Lower leg skin (tissue), 4 donors: ENCODE measurements at regions not wholly inside any gene's neighbourhood (a gene's known extent, or its start where the extent isn't known, plus 50 kb on each side); places are given as distances from the start of the nearest gene placed in this dataset.

Source experiments
- DNase-seq, 2 donors: peaks; one replicate each; pipeline ENCODE4 v3.0.0-alpha.2; 2019; ENCODE audit warnings: low spot score in 2 of 2
- H3K4me3 ChIP-seq: fragments of 200-600 bp; sonication (generic); 2 replicates; pipeline ENCODE4 v1.5.1; 2017; ENCODE audit warnings: mild to moderate bottlenecking, low read depth; ENCODE audit not compliant: poor library complexity, severe bottlenecking
- CTCF ChIP-seq, 3 donors: fragments of 450-650 bp; IDR thresholded peaks; one replicate each; pipeline ENCODE4 v1.5.1; 2016; ENCODE audit warnings: antibody characterized with exemption in 3 of 3, mild to moderate bottlenecking in 3 of 3, moderate library complexity in 2 of 3
- POLR2A ChIP-seq, 2 donors: fragments of 450-650 bp; IDR thresholded peaks; one replicate each; pipeline ENCODE4 v1.6.1; 2016 to 2017; ENCODE audit warnings: antibody characterized with exemption in 2 of 2, mild to moderate bottlenecking in 1 of 2, moderate library complexity in 1 of 2
- WGBS, 2 donors: methylation state at CpG; one replicate each; pipeline ENCODE4 v1.1.5; 2018; 5-methylcytosine and 5-hydroxymethylcytosine counted together
- intact Hi-C: fragments of 100-400 bp; cut with DNase I; formaldehyde crosslinking; loops from one replicate; pipeline ENCODE4 v1.15.0; 2023; ENCODE audit warnings: low total_unique reads

DNA sequence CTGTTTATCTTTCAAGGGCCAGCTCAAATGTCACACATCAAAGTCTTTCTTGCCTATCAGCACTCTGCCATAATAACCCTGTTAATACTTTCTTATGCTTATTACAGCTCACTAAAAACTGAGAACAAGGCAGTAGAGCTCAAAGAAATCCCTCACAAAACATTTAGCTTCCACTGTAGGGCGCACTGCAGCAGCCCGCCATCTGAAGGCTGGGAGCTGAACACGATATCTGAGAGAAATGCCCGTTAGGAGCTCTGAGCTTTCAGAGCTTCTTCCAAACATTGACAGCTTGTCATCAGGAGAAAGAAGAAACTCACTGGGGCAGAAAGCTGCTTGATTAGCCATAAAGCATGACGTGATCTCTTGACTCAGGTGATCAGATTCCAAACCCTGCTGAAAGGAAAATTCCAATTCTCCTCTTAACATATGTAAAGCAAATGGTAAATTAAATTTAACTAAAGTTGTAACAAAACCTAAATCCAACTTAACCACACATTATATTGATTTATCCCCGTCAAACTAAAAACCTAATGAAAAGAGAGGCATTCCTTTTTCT, 175.7 kb downstream of the C12orf50 start:
- DNase-seq, result no peak
- WGBS, 2 donors, result 89 to 91% methylated on average over 6 of the region's 6 CpGs
- TF ChIP-seq CTCF (IDR thresholded peaks at IDR 0.05) (no peak), POLR2A (IDR thresholded peaks at IDR 0.05) (no peak)
- intact Hi-C loops, result no loop called here
- no peak overlapping the region for H3K4me3 ChIP-seq

GRCh38 chr12:87849074-87849473, 180.1 kb downstream of the C12orf50 start:
- intact Hi-C loops, result no loop called here
- WGBS, 2 donors, result 73 to 90% methylated on average over 2 of the region's 2 CpGs
- H3K4me3 ChIP-seq, result no peak overlapping the region
- DNase-seq, result no peak
- no peak for TF ChIP-seq POLR2A (IDR thresholded peaks at IDR 0.05)
- TF ChIP-seq CTCF (IDR thresholded peaks at IDR 0.05), result no peak

DNA sequence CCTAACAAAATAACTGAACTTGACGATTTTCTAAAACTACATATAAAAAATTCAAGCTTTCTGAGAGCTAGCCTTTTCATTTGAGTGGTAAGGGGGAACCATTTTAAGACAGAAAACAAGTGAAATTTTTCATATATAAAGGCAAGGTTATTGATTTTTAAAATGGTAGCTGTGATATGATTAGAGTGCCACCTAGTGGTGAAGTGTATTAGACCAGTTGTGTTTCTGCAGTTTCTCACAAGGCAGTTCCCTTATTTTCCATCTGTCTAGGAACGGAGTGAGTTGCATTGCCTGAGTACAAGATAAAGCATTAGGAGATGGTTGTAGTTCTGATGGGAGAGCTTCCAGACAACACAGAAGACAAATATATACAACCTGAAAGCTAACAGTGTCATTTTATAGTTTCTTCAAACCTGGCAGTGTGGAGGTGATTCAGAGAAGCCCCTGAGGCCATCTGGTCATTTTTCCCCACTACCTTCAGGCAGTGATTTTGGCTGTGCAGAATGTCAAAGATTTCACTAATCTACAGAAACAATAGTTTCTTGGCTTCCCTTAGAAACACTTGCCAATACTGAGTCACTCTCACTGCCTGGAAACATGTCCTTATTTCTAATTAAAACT, 180.8 kb downstream of the C12orf50 start:
- 11 to 17% methylated on average over 2 of the region's 2 CpGs for WGBS, 2 donors
- no peak overlapping the region for H3K4me3 ChIP-seq
- no peak for TF ChIP-seq CTCF (IDR thresholded peaks at IDR 0.05)
- no peak for TF ChIP-seq POLR2A (IDR thresholded peaks at IDR 0.05)
- no peak for DNase-seq
- intact Hi-C loops, result no loop called here

- intact Hi-C loops, result no loop called here
- WGBS, 2 donors, result 62 to 66% methylated on average over 4 of the region's 4 CpGs
- no peak overlapping the region for H3K4me3 ChIP-seq
- no peak for DNase-seq
- TF ChIP-seq CTCF (IDR thresholded peaks at IDR 0.05) (no peak), POLR2A (IDR thresholded peaks at IDR 0.05) (no peak)
These were observed 182.1 kb downstream of the C12orf50 start for GRCh38 chr12:87847147-87847546.

- DNase-seq, result no peak
- no peak overlapping the region for H3K4me3 ChIP-seq
- intact Hi-C loops, result no loop called here
- TF ChIP-seq CTCF (IDR thresholded peaks at IDR 0.05) (no peak), POLR2A (IDR thresholded peaks at IDR 0.05) (no peak)
- 89 to 91% methylated on average over 2 of the region's 2 CpGs for WGBS, 2 donors
These were observed 183.2 kb downstream of the C12orf50 start for GRCh38 chr12:87846045-87846444.

DNA sequence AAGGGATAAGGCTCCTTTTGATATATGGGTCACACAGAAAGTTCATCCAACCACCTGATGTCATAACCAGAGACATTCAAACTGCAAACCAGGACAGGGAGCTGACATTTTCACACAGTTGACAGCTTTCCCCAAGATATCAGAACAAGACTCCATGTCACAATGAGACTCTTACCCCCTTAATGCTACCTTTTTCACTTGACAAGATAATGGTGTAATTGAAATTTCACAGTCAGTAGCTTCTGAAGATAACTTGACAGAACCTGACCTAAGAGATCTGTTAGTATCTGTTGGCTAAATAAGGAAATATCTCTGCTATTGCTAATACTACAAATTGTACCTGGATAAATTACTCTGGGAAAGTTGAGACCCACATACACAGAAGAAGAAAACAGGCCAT, 187.3 kb downstream of the C12orf50 start:
- no peak for TF ChIP-seq CTCF (IDR thresholded peaks at IDR 0.05)
- TF ChIP-seq POLR2A (IDR thresholded peaks at IDR 0.05), result no peak
- no peak overlapping the region for H3K4me3 ChIP-seq
- no peak for DNase-seq
- intact Hi-C loops, result no loop called here
